ENCODE measurements at regions not wholly inside any gene's neighbourhood (a gene's known extent, or its start where the extent isn't known, plus 50 kb on each side); places are given as distances from the start of the nearest gene placed in this dataset.

GRCh38 chr10:81303656-81304055 is 571.3 kb upstream of the NRG3 start:
- no peak for TF ChIP-seq EZH2 (IDR thresholded peaks at IDR 0.05)
- TF ChIP-seq FOXP2 (optimal IDR thresholded peaks at IDR 0.05; ENCODE audit: control extremely low read depth, extremely low read length, insufficient read depth), result no peak
